K562 (cell line): ENCODE measurements at regions not wholly inside any gene's neighbourhood (a gene's known extent, or its start where the extent isn't known, plus 50 kb on each side); places are given as distances from the start of the nearest gene placed in this dataset.

Source experiments
- ATAC-seq: fragments of 200-7000 bp; cut with Tn5 transposase; 3 replicates; pipeline ENCODE4 v1.9.1; 2020; ENCODE audit warnings: moderate library complexity
- BruUV-seq: library from RNA; stranded (reverse); fragments of 400-500 nt; replicated peaks from 2 replicates; lab custom pipeline; 2021; lab: Mats Ljungman, UMichigan
- CTCF ChIA-PET: fragments of 300-600 bp; formaldehyde crosslinking; extraction: SDS; loops from one replicate; lab custom pipeline; 2021; ENCODE audit warnings: low intra/inter-chr PET ratio; lab: Yijun Ruan, JAX
- POLR2A ChIA-PET: fragments of 300-600, 350-650 bp; sonication (Branson Sonifier 250); formaldehyde crosslinking; extraction: SDS; loops from one replicate; lab custom pipeline; 2021; ENCODE audit warnings: antibody characterized with exemption, inconsistent platforms; lab: Yijun Ruan, JAX
- DNase-seq, 4 experiments: peaks; one replicate each; pipeline versions ENCODE4 v3.0.0 to v3.0.0-alpha.2; 2011 to 2018; ENCODE audit warnings: low spot score in 3 of 4, mixed read lengths in 3 of 4; ENCODE audit errors: extremely low read depth in 1 of 4
- FAIRE-seq: peaks from 2 replicates; lab custom pipeline; 2011; peaks lifted over from hg19 to GRCh38; lab: Jason Lieb, UNC
- H2AFZ ChIP-seq: 2 replicates; pipeline ENCODE4 v1.6.0; 2011; ENCODE audit warnings: low read depth, low read length, control low read depth, inconsistent platforms
- H3K27ac ChIP-seq: fragments of 200-600 bp; 3 replicates; pipeline ENCODE4 v1.8.0; 2011; ENCODE audit warnings: low read depth, mild to moderate bottlenecking, control low read depth, inconsistent platforms, low read length, moderate library complexity, mixed read lengths; ENCODE audit errors: extremely low read depth
- H3K27me3 ChIP-seq, 2 experiments: fragments of 300-600 bp in 1 of 2; 2 replicates in 1 of 2; 3 replicates in 1 of 2; pipeline versions ENCODE4 v1.6.0 to v1.8.0; 2011; ENCODE audit warnings: inconsistent platforms in 2 of 2, low read length in 2 of 2, mild to moderate bottlenecking in 1 of 2, mixed read lengths in 1 of 2, moderate library complexity in 1 of 2; ENCODE audit not compliant: control insufficient read depth in 2 of 2, insufficient read depth in 2 of 2
- H3K36me3 ChIP-seq: fragments of 300-600 bp; 3 replicates; pipeline ENCODE4 v1.8.0; 2011; ENCODE audit warnings: mild to moderate bottlenecking, low read length, inconsistent platforms; ENCODE audit not compliant: control insufficient read depth, insufficient read depth
- H3K4me1 ChIP-seq, 2 experiments: fragments of 200-600 bp in 1 of 2; replicated peaks in 1 of 2; 2 replicates in 1 of 2; 3 replicates in 1 of 2; pipeline versions ENCODE4 v1.5.1 to v1.8.0; 2011; ENCODE audit warnings: inconsistent platforms in 2 of 2, low read length in 2 of 2, mild to moderate bottlenecking in 1 of 2, mixed read lengths in 1 of 2, moderate library complexity in 1 of 2; ENCODE audit not compliant: control insufficient read depth in 2 of 2, insufficient read depth in 2 of 2
- H3K4me2 ChIP-seq: 2 replicates; pipeline ENCODE4 v1.6.1; 2011; ENCODE audit warnings: low read length, control low read depth, inconsistent platforms, mixed read lengths; ENCODE audit not compliant: insufficient read depth
- H3K4me3 ChIP-seq: fragments of 200-600 bp; sonication (generic), shearing (Covaris generic); 2 replicates; pipeline ENCODE4 v1.5.1; 2016; ENCODE audit warnings: control low read depth, inconsistent platforms
- H3K79me2 ChIP-seq: fragments of 200-600 bp; 3 replicates; pipeline ENCODE4 v1.8.0; 2011; ENCODE audit warnings: low read length, inconsistent platforms; ENCODE audit not compliant: control insufficient read depth, insufficient read depth
- H3K9ac ChIP-seq, 2 experiments: 2 replicates each; pipeline versions ENCODE4 v1.6.0 to v1.6.1; 2011; ENCODE audit warnings: low read depth in 2 of 2, low read length in 2 of 2, control low read depth in 1 of 2, inconsistent platforms in 1 of 2, mild to moderate bottlenecking in 1 of 2, mixed read lengths in 1 of 2; ENCODE audit not compliant: insufficient read depth in 1 of 2
- H3K9me1 ChIP-seq: one replicate; pipeline ENCODE4 v1.6.0; 2011; ENCODE audit warnings: inconsistent platforms, mild to moderate bottlenecking, low read length, moderate library complexity; ENCODE audit not compliant: control insufficient read depth, insufficient read depth
- H3K9me3 ChIP-seq: replicated peaks from 2 replicates; pipeline ENCODE4 v1.5.1; 2011; ENCODE audit warnings: low read depth, low read length, inconsistent platforms; ENCODE audit not compliant: control insufficient read depth, insufficient read depth
- H4K20me1 ChIP-seq: replicated peaks from 2 replicates; pipeline ENCODE4 v1.6.1; 2011; ENCODE audit warnings: low read length, inconsistent platforms, mixed read lengths; ENCODE audit not compliant: control insufficient read depth, insufficient read depth
- ADNP ChIP-seq: fragments of 200-800 bp; sonication (Bioruptor generic); IDR thresholded peaks from 2 replicates; pipeline ENCODE4 v1.6.1; 2016; ENCODE audit warnings: missing genetic modification characterization, missing compliant biosample characterization
- ATF3 ChIP-seq, 2 experiments: fragments of 450-650 bp in 1 of 2; sonication (generic) in 1 of 2; formaldehyde crosslinking in 1 of 2; IDR thresholded peaks in 1 of 2; conservative IDR thresholded peaks in 1 of 2; 2 replicates each; pipeline versions ENCODE4 v1.6.1 to v1.8.1; 2016 to 2023; ENCODE audit warnings: mild to moderate bottlenecking in 2 of 2, moderate library complexity in 2 of 2, inconsistent platforms in 1 of 2, missing genetic modification reagents in 1 of 2
- CEBPG ChIP-seq, 3 experiments: fragments of 200-800 bp in 1 of 3; sonication (Bioruptor generic) in 1 of 3; sonication (generic) in 1 of 3; formaldehyde crosslinking in 1 of 3; IDR thresholded peaks in 2 of 3; conservative IDR thresholded peaks in 1 of 3; 2 replicates each; pipeline versions ENCODE4 v1.6.1 to v1.8.0; 2016 to 2022; ENCODE audit warnings: missing compliant biosample characterization in 2 of 3, missing genetic modification characterization in 2 of 3, mild to moderate bottlenecking in 1 of 3, missing genetic modification reagents in 1 of 3
- DACH1 ChIP-seq: fragments of 450-650 bp; IDR thresholded peaks from 2 replicates; pipeline ENCODE4 v1.6.1; 2018; ENCODE audit not compliant: partially characterized antibody
- PML ChIP-seq: IDR thresholded peaks from 2 replicates; pipeline ENCODE4 v1.6.1; 2012; ENCODE audit warnings: low read length, inconsistent platforms
- PURB ChIP-seq: sonication (generic); formaldehyde crosslinking; IDR thresholded peaks from 2 replicates; pipeline ENCODE4 v1.9.0; 2021; ENCODE audit warnings: low read depth, mild to moderate bottlenecking, missing genetic modification reagents
- SMARCC2 ChIP-seq: fragments of 450-650 bp; IDR thresholded peaks from 2 replicates; pipeline ENCODE4 v1.6.1; 2017; ENCODE audit warnings: antibody characterized with exemption, moderate library complexity, mild to moderate bottlenecking, low read depth
- SOX6 ChIP-seq: fragments of 450-650 bp; IDR thresholded peaks from 2 replicates; pipeline ENCODE4 v1.6.1; 2014; ENCODE audit warnings: mild to moderate bottlenecking
- STAT5A ChIP-seq: IDR thresholded peaks from 2 replicates; pipeline ENCODE4 v1.6.1; 2012; ENCODE audit warnings: low read length, inconsistent platforms, borderline replicate concordance
- STAT5B ChIP-seq: fragments of 250-450 bp; sonication (Bioruptor Pico); IDR thresholded peaks from 2 replicates; pipeline ENCODE4 v1.8.0; 2021; ENCODE audit warnings: mild to moderate bottlenecking, inconsistent platforms
- TAF15 ChIP-seq: fragments of 200-400 bp; formaldehyde crosslinking; IDR thresholded peaks from 2 replicates; pipeline ENCODE4 v1.6.1; 2017; ENCODE audit warnings: mild to moderate bottlenecking, low read depth, low read length, moderate library complexity
- TCF7L2 ChIP-seq: fragments of 150-350 bp; IDR thresholded peaks from 2 replicates; pipeline ENCODE4 v1.6.1; 2016; ENCODE audit warnings: low read depth, mild to moderate bottlenecking, low read length, moderate library complexity
- TEAD4 ChIP-seq, 2 experiments: sonication (generic) in 1 of 2; formaldehyde crosslinking in 1 of 2; IDR thresholded peaks; 2 replicates each; pipeline versions ENCODE4 v1.6.1 to v1.8.0; 2012 to 2022; ENCODE audit warnings: borderline replicate concordance in 1 of 2, inconsistent platforms in 1 of 2, low read length in 1 of 2, mild to moderate bottlenecking in 1 of 2, missing genetic modification reagents in 1 of 2
- whole genome bisulfite sequencing: fragments of 100-300 bp; shearing (Covaris generic); methylation state at CpG from one replicate; pipeline ENCODE4 v1.1.6; 2016; ENCODE audit warnings: low coverage, mixed read lengths; ENCODE audit not compliant: insufficient coverage; ENCODE audit errors: missing lambda C conversion rate; 5-methylcytosine and 5-hydroxymethylcytosine counted together
- in situ Hi-C: fragments of 300-500 bp; cut with MboI; formaldehyde crosslinking; loops from 4 replicates; pipeline ENCODE4 v1.15.0; 2018; ENCODE audit warnings: inconsistent platforms, mixed read lengths
- intact Hi-C: fragments of 100-400 bp; cut with micrococcal nuclease; formaldehyde crosslinking; loops from 2 replicates; pipeline ENCODE4 v1.14.2; 2022
- TF ChIP-seq, protein P1 (sequence below): sonication (generic); formaldehyde crosslinking; IDR thresholded peaks from 2 replicates; pipeline ENCODE4 v1.8.1; 2023; ENCODE audit warnings: mild to moderate bottlenecking, missing genetic modification reagents, moderate library complexity
- TF ChIP-seq, protein P2 (sequence below): fragments of 250-450 bp; sonication (Bioruptor Pico); IDR thresholded peaks from 2 replicates; pipeline ENCODE4 v1.5.0; 2021; ENCODE audit warnings: mild to moderate bottlenecking, borderline replicate concordance

DNA sequence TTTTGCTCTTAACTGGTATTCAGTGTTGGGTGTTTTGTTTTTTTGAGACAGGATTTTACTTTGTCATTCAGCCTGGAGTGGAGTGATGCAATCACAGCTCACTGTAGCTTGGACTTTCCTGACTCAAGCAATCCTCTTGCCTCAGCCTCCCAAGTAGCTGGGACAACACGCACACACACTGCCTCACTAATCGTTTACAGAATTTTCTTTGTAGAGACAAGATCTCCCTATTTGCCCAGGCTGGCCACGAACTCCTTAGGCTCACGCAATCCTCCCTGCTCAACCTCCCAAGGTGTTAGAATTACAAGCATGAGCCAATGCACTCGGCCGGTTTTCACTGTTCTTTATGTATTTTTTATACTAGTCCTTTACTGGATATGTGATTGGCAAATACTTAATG is 51.0 kb upstream of the IGLL5 start:
- no TSS peak for BruUV-seq
- Histone ChIP-seq H3K9ac (no peak overlapping the region), H3K36me3 (no peaks in the 10 kb centered on the region), H3K27me3 (peaks cover 25 to 33% of the 10 kb centered on the region in 2 experiments), H3K4me3 (no peak overlapping the region), H3K4me2 (no peak overlapping the region), H2AFZ (no peak overlapping the region), H4K20me1 (0 out of 2 replicates have a peak, but pooled peaks cover 7% of the 10 kb centered on the region), H3K79me2 (no peaks in the 10 kb centered on the region), H3K4me1 (peaks cover 0 to 7% of the 10 kb centered on the region in 2 experiments; a peak in 1 of 5 replicates), H3K9me3 (no peaks in the 10 kb centered on the region), H3K9me1 (peaks cover 3% of the 10 kb centered on the region), H3K27ac (no peak overlapping the region)
- ATAC-seq (peak; percentile 71), FAIRE-seq (no peak), DNase-seq (peak in 1 of 4 experiments; percentile 53)
- in situ Hi-C loops (no loop called here), intact Hi-C loops (no loop called here)
- ChIA-PET POLR2A (interaction anchor here (0.6 to 4.2 kb wide), 11 partner anchors 10 to 412 kb away, joined by 3 to 40 read pairs (median 5); no protein-coding TSS in a partner anchor), CTCF (interaction anchor here (0.7 to 0.9 kb wide), 2 partner anchors 16 to 27 kb away, joined by 4 read pairs; no protein-coding TSS in a partner anchor)
- WGBS = under 1% methylated on average over 6 of the region's 6 CpGs
- TF ChIP-seq STAT5A (peak; percentile 32; the same call in 1 of the 2 replicates), SOX6 (no peak), SMARCC2 (no peak), STAT5B (CRISPR knock-in tag) (no peak), TEAD4 (IDR thresholded peaks at IDR 0.05; ENCODE audit: low read length) (peak; percentile 33; the same call in 1 of the 2 replicates), TEAD4 (CRISPR knock-in tag; IDR thresholded peaks at IDR 0.05; ENCODE audit: borderline replicate concordance) (no peak), DACH1 (no peak), PML (peak; percentile 47; the same call in 1 of the 2 replicates), ADNP (tag) (0 out of 2 replicates have a peak, but pooled peaks have one; percentile 43), PURB (CRISPR knock-in tag) (peak; percentile 96; the same call in 1 of the 2 replicates), TAF15 (no peak), ATF3 (IDR thresholded peaks at IDR 0.05) (no peak), ATF3 (CRISPR knock-in tag; conservative IDR thresholded peaks at IDR 0.05) (peak; percentile 99), CEBPG (CRISPR knock-in tag; IDR thresholded peaks at IDR 0.05) (peak; percentile 97), CEBPG (tag; conservative IDR thresholded peaks at IDR 0.05 in 1 of 2, IDR thresholded peaks at IDR 0.05 in 1 of 2) (no peak), TCF7L2 (no peak)
- TF ChIP-seq, protein P1, sequence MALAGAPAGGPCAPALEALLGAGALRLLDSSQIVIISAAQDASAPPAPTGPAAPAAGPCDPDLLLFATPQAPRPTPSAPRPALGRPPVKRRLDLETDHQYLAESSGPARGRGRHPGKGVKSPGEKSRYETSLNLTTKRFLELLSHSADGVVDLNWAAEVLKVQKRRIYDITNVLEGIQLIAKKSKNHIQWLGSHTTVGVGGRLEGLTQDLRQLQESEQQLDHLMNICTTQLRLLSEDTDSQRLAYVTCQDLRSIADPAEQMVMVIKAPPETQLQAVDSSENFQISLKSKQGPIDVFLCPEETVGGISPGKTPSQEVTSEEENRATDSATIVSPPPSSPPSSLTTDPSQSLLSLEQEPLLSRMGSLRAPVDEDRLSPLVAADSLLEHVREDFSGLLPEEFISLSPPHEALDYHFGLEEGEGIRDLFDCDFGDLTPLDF (CRISPR knock-in tag) = peak; percentile 30; the same call in 1 of the 2 replicates
- TF ChIP-seq, protein P2, sequence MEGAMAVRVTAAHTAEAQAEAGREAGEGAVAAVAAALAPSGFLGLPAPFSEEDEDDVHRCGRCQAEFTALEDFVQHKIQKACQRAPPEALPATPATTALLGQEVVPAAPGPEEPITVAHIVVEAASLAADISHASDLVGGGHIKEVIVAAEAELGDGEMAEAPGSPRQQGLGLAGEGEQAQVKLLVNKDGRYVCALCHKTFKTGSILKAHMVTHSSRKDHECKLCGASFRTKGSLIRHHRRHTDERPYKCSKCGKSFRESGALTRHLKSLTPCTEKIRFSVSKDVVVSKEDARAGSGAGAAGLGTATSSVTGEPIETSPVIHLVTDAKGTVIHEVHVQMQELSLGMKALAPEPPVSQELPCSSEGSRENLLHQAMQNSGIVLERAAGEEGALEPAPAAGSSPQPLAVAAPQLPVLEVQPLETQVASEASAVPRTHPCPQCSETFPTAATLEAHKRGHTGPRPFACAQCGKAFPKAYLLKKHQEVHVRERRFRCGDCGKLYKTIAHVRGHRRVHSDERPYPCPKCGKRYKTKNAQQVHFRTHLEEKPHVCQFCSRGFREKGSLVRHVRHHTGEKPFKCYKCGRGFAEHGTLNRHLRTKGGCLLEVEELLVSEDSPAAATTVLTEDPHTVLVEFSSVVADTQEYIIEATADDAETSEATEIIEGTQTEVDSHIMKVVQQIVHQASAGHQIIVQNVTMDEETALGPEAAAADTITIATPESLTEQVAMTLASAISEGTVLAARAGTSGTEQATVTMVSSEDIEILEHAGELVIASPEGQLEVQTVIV (CRISPR knock-in tag) = no peak
